ENCODE measurements at regions not wholly inside any gene's neighbourhood (a gene's known extent, or its start where the extent isn't known, plus 50 kb on each side); places are given as distances from the start of the nearest gene placed in this dataset.

- Histone ChIP-seq H2AK9ac (replicated peaks; ENCODE audit: low read depth, low read length, poor library complexity) (no peak overlapping the region), H3K18ac (ENCODE audit: low read depth, low read length) (no peak overlapping the region), H2BK20ac (ENCODE audit: low read depth, low read length) (no peak overlapping the region), H3K14ac (replicated peaks; ENCODE audit: low read depth, low read length) (no peak overlapping the region), H2AFZ (replicated peaks; ENCODE audit: low read length, poor library complexity) (no peak overlapping the region), H3K36me3 (ENCODE audit: control insufficient read depth, insufficient read depth, low read length) (no peaks in the 10 kb centered on the region), H2BK120ac (ENCODE audit: low read depth, low read length) (no peak overlapping the region), H4K20me1 (ENCODE audit: insufficient read depth, low read length) (no peaks in the 10 kb centered on the region), H3K4me2 (ENCODE audit: low read depth, low read length) (no peak overlapping the region), H3K79me1 (ENCODE audit: low read depth in 1 of 2, low read length in 2 of 2) (no peaks in the 10 kb centered on the region), H3K23ac (ENCODE audit: low read depth, low read length) (no peak overlapping the region), H3K27ac (ENCODE audit: insufficient read depth, low read length) (no peak overlapping the region), H3K9me3 (ENCODE audit: control insufficient read depth, insufficient read depth, low read length) (peaks cover 9% of the 10 kb centered on the region), H3K56ac (ENCODE audit: extremely low read depth, insufficient read depth, low read length) (no peak overlapping the region), H2BK5ac (ENCODE audit: low read depth, low read length, poor library complexity, severe bottlenecking) (no peak overlapping the region), H3K4me3 (ENCODE audit: insufficient read depth, low read depth, low read length) (no peak overlapping the region), H4K5ac (ENCODE audit: low read depth, low read length) (no peak overlapping the region), H2AK5ac (ENCODE audit: low read depth, low read length) (no peak overlapping the region), H3K4me1 (ENCODE audit: control insufficient read depth, insufficient read depth, low read length) (no peaks in the 10 kb centered on the region), H3K27me3 (ENCODE audit: control insufficient read depth, insufficient read depth, low read length) (no peaks in the 10 kb centered on the region), H4K91ac (ENCODE audit: insufficient read depth, low read depth, low read length) (no peak overlapping the region), H3K9ac (ENCODE audit: low read depth, low read length) (no peak overlapping the region), H3K4ac (ENCODE audit: low read depth, low read length) (no peak overlapping the region), H4K8ac (ENCODE audit: low read depth in 2 of 2, low read length in 2 of 2) (no peak overlapping the region), H3K9me1 (ENCODE audit: insufficient read depth, low read length) (no peaks in the 10 kb centered on the region), H2BK15ac (ENCODE audit: low read depth, low read length) (no peak overlapping the region)
- dilution Hi-C loops (cut with HindIII; ENCODE audit: low sequenced_read_pairs, unreplicated experiment) (no loop called here), intact Hi-C loops (cut with micrococcal nuclease) (no loop called here), in situ Hi-C loops (cut with MboI; ENCODE audit: low sequenced_read_pairs) (no loop called here)
- WGBS, 2 experiments (ENCODE audit: extremely low coverage in 2 of 2, insufficient read length in 1 of 2), result no CpG with 5 or more reads among the region's 2 CpGs
- TF ChIP-seq CEBPB (IDR thresholded peaks at IDR 0.05; ENCODE audit: low read depth, low read length) (no peak), SMC3 (IDR thresholded peaks at IDR 0.05; ENCODE audit: low read depth, low read length) (no peak), ELK1 (IDR thresholded peaks at IDR 0.05; ENCODE audit: borderline replicate concordance, low read depth, low read length) (no peak), MAZ (IDR thresholded peaks at IDR 0.05; ENCODE audit: borderline replicate concordance, low read depth, low read length) (no peak), USF2 (IDR thresholded peaks at IDR 0.05; ENCODE audit: low read depth, low read length) (no peak), CHD1 (IDR thresholded peaks at IDR 0.05; ENCODE audit: low read depth, low read length) (no peak), RAD21 (IDR thresholded peaks at IDR 0.05; ENCODE audit: low read length) (no peak), CTCF (conservative IDR thresholded peaks at IDR 0.05; ENCODE audit: low read depth, low read length) (no peak)
- CTCF ChIA-PET, result no interaction called here
- no TSS peak for BruUV-seq (replicated peaks)
- ATAC-seq (ENCODE audit: low read depth) (no peak), DNase-seq (no peak)
- POLR2A ChIA-PET (ENCODE audit: unreplicated experiment), result no interaction called here
Measured at GRCh38 chr4:11328401-11328800, 100.3 kb downstream of the HS3ST1 start.

All from IMR-90 (cell line).